22Rv1 (cell line): ENCODE measurements at regions not wholly inside any gene's neighbourhood (a gene's known extent, or its start where the extent isn't known, plus 50 kb on each side); places are given as distances from the start of the nearest gene placed in this dataset.

Source experiments
- ZFX ChIP-seq: fragments of 450-650 bp; IDR thresholded peaks from 2 replicates; pipeline ENCODE4 v1.6.1; 2017; ENCODE audit warnings: antibody characterized with exemption, borderline replicate concordance
- TF ChIP-seq, protein P1 (sequence below): fragments of 450-650 bp; IDR thresholded peaks from 2 replicates; pipeline ENCODE4 v1.5.1; 2017; ENCODE audit warnings: mild to moderate bottlenecking

DNA sequence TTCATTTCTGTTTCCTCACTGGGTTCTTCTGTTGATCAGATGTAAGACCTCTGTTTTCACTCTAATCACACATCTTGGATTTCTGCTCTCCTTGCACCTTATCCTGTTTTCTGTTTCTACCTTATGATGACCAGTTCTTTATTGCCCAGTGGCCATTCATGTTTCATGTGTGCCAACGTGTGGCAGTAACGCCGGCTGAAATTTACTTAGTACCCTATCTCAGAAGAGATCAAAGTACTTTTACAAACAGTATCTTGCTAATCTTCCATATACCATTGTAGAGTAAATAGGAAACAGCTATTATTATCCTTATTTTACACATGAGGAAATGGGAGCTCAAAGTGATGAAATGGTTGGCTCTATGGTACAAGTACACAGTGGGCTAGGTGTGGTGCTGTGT is 74.0 kb downstream of the GATA3 start:
- TF ChIP-seq, protein P1, sequence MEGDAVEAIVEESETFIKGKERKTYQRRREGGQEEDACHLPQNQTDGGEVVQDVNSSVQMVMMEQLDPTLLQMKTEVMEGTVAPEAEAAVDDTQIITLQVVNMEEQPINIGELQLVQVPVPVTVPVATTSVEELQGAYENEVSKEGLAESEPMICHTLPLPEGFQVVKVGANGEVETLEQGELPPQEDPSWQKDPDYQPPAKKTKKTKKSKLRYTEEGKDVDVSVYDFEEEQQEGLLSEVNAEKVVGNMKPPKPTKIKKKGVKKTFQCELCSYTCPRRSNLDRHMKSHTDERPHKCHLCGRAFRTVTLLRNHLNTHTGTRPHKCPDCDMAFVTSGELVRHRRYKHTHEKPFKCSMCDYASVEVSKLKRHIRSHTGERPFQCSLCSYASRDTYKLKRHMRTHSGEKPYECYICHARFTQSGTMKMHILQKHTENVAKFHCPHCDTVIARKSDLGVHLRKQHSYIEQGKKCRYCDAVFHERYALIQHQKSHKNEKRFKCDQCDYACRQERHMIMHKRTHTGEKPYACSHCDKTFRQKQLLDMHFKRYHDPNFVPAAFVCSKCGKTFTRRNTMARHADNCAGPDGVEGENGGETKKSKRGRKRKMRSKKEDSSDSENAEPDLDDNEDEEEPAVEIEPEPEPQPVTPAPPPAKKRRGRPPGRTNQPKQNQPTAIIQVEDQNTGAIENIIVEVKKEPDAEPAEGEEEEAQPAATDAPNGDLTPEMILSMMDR = no peak
- no peak for TF ChIP-seq ZFX
